ENCODE measurements at regions not wholly inside any gene's neighbourhood (a gene's known extent, or its start where the extent isn't known, plus 50 kb on each side); places are given as distances from the start of the nearest gene placed in this dataset.
"Not testable (repeated sequence)": the region's sequence is repeated elsewhere in the genome, so short reads cannot be mapped to it uniquely, and the experiment has no call there.

DNA sequence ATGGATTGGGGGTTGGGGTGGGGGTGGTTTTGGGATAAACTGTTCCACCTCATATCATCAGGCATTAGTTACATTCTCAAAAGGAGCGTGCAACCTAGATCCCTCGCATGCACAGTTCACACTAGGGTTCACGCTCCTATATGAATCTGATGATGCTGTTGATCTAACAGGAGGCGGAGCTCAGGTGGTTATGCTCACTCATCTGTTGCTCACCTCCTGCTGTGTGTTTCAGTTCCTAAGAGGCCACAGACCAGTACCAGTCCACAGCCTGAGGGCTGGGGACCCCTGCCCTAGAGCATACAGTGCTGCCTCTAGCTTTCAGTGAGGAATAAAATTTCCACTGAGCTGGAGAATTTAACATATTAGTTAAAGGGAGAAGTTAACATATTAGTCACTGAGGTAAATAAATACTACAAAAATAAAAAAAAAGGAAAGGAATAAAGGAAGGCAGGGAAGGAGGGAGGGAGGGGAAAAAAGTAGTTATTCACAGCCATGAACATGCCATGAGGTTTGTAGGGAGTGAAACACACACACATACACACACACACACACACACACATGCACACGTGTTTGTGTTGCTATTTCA is 612.7 kb upstream of the TBX3 start:
- DNase-seq: no peak

DNA sequence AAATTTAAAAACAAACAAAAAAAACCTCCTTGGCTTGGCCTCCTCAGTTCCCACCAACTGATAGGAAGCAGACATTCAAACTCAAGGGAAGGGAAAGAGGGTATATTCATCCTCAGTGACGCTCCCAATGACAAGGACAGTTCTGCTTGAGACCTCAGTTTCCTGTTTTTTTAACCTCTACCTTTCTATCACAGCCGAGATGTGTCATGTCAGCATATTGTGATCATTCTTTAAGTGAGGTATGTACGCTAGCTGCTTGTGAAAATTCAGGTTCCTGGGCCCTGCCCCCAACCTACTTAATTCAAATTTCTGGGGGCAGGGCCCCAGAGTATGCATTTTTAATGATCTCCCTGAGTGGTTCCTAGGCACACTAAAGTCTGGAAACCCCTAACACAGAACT is 611.9 kb upstream of the TBX3 start:
- DNase-seq: no peak

DNA sequence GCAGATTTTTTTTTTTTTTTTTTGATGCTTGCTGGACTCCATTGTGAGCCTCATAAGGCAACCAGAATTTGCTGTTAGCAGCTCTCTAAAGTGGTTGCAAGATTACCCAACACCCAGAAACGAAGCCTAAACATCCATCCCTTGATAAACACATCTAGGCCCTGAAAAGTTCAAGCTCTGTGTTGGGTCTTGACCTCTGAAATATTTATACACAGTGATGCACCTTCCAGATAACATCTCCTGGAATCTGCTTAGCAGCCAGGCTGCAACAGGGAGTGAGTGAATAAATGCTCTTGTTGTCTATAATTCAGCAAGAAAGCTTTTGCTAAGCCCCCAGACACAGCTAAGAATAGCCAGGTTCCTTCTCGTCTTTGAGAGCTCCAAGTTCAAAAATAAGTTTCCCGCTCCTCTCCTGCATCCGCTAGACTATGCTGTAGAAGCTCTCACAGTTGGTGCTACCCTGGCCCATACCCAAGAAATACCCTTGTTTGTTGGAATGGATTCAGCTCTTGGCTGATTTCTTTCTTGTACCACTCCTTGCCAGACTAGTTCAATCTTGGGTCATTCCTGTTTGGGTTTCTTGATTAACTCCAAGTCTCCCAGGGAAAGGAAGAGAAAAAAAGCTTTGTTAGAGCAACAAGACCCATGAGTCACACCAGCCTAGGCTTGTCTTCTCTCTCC is 610.6 kb upstream of the TBX3 start:
- no peak for DNase-seq

DNA sequence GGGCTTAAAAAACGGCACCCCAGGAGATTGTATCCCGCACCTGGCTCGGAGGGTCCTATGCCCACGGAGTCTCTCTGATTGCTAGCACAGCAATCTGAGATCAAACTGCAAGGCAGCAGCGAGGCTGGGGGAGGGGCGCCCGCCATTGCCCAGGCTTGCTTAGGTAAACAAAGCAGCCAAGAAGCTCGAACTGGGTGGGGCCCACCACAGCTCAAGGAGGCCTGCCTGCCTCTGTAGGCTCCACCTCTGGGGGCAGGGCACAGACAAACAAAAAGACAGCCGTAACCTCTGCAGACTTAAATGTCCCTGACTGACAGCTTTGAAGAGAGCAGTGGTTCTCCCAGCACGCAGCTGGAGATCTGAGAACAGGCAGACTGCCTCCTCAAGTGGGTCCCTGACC is 601.5 kb upstream of the TBX3 start:
- not testable (repeated sequence) for DNase-seq

DNA sequence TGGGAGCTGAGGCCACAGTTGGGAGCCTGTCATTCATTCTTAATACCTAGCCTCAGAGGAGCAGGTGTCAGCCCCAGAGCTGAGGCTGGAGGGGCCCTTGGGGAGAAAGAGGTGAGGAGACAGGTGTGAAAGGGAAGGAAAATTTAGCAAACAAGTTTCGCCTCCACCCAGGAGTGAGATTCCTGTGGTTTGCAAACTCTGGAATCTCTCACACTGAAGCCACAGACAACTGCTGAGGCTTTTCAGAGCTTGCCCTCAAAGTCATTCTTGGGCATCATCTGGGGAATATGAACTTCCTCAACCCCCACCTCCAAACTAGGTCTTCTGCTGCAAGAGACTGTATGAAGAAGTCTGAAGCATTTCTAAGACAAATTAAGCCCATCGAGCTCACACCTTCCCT is 589.5 kb upstream of the TBX3 start:
- DNase-seq: no peak

DNA sequence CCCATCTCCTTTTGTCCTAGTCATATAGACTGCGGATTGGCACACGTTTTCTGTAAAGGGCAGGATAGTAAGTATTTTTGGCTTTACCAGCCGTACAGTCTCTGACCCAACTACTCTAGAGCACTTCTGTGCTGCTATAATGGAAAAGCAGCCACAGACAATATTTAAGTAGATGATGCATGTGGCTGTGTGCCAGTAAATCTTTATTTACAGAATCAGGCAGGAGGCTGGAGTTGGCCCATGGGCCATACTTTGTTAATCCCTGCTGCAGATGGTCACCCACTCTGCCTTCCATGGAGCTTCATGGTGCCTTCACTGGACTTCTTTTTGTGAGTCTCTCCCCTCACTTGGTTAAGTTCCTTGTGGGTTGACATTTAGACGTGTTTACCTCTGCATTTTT is 584.5 kb upstream of the TBX3 start:
- DNase-seq: peak; percentile 72

DNA sequence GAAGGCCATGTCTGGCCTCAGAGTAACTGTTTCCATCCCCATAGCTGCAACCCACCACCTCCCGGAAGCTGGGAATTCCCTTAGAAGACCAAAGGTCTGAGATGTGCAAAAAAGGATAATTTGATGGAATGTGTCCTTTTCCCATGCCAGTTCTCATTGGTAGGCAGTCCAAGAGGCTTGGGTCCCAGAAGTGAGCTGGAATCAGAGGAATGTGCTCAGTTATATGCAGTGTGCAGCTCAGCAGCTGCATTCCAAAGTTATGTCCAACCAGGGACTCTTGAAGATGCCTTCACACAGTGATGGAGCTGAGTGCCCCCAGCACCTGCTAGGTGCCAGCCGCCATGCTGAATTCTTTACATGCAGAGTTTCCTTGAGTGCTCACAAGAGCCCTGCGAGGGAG is 583.9 kb upstream of the TBX3 start:
- DNase-seq: no peak

DNA sequence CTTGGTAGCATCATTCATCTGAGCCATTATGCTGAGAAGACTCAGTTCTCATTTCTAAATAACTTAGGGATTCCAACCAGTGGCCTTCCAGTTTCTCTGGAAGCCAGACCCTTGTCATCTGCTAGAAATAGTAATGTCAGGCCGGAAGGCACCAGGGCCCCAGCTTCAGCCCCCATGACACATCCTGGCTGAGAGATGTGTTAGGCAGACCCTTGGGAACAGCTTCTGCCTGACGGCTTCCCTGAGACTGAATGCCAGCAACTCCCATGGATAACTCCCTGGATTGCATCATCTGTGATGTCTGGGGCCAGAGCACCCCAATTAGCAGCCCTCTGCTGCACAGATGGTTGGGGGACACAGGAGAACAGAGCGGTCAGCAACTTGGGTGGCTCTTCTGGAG is 583.5 kb upstream of the TBX3 start:
- no peak for DNase-seq

DNA sequence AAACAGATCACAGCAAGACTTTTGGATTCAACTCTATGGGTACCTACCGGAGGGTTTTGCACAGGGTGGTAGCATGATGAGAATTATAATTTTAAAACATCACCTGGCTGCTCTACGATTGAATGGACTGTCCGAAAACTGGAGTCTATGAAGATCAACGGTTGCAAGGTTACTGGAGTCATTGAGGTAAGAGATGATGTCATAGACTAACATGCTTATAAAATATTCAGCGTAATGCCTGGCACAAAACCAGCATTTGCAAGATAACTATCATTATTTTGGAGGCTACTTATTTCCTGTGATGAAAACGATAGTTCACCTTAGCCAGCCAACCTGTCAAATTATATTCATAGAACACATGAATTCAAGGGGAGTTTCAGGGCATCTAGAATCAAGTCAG is 580.6 kb upstream of the TBX3 start:
- no peak for DNase-seq

DNA sequence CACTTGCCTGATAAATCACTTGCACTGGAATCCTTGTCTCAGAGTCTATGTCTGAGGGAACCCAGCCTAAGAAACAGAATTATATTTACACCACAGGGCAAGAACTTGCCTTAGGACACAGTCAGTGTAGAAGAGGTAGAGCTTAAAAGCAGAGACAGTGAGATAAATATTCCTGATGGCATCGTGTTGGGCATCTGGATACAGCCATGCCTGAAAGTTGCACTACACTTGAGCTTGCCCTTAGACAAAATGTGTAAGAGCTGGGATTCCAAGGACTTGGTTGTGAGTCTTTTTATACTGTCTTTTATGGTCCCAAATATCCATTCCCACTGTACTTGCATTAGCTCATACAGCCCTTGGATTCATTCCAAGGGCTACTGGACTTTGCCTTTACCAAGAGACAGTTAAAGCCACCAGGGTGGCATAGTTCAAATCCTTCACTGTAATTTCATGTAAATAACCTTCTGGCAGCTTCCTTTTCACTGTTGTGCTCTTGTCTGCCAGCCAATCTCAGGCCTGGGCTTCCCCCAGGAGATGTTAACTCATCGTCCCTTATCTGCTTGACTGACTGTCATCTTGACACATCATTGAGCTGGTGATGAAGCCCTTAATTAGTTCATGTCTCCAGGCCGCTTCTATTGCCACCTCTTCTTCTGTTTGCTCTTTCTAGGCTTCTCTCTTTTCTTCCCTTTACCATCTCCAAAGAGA is 577.9 kb upstream of the TBX3 start:
- no peak for DNase-seq

DNA sequence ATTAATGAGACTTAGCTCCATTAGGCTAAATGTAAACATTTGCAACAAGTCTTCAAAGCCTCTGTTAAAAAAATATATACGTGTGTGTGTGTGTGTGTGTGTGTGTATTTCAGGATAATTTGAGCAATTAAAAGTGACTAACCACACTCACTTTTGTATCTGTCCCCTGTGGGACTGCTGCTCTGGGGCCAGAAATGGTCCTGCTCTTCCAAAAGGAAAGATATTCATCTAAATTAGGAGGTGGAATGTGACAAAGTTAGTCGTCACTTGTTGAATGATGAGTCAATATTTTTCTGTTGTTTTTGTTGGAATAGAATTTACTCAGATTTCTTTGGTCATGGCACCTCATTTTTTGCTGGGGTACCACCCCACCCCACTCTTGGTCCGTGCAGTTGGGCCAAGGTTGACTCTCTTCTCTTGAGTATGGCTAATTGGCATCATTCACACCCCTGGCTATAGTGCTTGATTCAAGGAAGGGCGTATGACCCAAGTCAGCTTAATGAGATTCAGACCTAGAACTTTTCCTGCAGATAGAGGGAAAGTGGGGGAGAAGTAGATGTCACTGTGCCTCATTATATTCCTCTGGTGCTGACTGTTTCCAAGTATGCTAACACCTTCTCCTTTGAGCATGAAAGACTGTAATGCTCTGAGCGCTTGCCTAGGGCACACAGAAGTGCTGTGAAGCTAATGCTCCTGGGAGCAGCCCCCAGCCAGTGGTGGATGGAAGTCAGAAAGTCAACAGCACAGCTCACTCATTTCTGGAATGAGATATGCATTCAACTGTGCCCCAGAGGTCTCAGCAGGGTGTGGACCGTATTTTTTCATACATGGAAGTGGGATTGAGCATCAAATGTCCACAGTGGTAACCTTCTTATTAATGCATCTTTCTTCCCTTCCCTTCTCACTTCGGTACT is 577.0 kb upstream of the TBX3 start:
- DNase-seq: no peak

DNA sequence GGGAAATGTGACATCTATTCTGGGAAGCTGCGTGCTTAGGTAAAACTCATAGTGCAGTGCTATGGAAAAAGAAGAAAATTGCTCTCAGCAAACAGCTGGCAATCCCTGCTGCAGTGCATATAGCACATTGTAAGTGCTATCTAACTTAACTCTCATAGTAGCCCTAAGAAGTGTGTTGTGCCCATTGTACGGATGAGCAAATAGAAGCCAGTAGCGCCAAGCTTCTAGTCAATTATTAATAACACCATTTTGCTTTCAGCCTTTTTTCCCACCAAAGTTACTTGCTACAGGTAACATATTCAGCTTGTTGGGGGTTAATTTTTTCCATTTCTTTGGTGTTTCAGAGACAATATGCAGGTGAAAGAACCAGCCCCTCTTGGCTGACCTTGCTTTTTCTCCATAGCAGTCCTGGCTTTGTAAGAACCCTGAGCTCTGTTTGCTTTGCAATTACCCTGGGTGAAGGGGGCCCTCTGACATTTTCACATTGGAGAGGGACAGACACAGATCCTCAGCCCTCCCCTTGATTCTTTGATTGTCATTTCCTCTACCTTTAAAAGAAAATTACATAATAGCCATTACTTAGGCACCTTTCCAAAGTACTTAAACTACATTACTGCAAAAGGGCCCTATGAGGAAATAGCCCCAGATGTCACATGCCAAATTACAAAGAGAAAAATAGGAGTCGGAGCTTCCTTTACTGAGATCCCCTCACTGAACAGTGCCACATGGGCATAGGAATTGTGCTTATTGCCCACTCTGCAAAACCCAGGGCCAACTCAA is 576.2 kb upstream of the TBX3 start:
- no peak for DNase-seq

DNA sequence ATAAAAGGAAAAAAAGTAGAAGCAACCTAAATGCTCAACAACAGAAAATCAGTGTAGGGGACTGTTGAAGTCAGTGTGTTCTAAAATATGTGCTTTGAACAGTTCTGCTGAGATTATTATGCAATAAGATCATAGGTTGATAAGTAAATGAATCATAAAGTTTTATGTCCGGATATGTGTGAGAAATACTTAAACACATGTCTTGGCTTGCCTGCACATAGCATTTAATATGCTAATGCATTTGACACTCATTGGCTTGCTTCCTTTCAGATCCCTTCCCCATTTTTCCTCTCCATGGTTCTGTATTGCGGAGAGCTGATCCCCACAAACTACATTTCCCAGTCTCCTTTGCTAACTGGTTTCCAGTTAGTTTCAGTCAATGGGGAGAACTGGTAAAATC is 573.8 kb upstream of the TBX3 start:
- no peak for DNase-seq

DNA sequence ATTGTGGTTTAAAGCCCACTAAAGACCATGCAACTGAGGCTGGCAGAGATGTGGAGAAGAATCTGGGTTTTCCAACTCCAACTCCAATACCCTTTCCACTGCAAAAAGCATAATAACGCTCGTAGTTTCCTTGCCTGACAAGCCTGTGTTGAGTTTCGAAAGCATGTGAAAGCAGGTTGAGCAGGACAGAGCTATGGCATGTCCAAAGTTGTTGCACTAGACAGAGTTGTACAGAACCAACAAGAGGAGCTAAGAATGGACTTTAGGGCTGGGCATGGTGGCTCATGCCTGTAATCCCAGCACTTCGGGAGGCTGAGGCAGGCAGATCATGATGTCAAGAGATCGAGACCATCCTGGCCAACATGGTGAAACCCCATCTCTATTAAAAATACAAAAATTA is 572.0 kb upstream of the TBX3 start:
- DNase-seq: no peak

DNA sequence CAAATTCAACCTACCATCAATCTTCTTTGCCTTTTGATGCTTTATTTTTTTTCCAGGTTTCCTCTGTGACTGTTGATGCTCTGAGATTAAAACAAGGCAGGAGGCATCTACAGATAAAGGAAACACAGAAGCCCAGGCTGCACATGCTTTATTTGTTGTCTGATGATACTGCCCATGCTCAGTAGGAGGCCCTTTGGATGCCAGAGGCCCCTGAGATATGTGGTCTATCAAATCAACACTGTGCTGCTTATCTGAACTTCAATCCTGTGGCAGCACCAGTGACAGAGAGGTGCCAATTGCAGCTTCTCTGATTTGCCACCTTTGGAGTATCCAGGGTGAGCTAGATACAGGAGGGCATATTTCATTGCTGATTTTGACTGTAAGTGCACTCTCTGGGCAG is 571.3 kb upstream of the TBX3 start:
- no peak for DNase-seq

DNA sequence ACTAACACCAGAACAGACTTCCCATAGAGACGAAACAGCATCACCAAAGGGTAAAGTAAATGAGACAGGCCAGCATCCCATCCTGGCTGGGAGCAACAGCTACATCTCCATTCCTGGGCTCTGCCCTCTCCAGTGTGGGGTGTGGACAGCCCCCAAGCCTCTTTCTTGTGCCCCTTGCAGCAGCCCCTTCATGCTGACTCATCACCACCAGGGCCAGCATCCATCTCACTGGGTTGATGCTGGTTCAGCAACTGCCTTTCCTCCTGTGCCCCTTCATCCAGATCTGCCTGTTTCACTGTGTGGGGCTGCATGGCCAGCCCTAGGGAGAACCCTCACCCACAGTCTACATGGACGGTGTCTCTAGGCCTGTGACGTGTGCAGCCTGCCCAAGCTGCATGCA is 569.1 kb upstream of the TBX3 start:
- no peak for DNase-seq

DNA sequence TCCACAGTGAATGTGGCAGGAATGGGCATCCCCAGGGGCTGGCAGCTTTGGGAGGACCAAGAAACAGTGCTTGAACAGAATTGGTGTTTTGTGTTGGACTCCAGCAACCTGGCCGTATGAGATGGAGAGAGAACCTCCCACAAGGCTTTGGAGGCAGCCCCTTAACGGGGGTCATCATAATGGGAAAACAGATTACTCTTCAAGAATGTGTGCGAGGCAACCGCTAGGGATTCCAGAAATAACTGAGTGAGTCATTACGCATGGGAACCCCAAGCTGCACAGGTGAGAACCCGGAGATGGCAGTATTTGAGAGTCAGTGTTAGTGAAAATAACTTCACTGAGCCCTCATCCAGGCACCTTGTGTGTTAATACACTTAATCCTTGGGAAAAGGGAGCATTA is 567.8 kb upstream of the TBX3 start:
- no peak for DNase-seq

DNA sequence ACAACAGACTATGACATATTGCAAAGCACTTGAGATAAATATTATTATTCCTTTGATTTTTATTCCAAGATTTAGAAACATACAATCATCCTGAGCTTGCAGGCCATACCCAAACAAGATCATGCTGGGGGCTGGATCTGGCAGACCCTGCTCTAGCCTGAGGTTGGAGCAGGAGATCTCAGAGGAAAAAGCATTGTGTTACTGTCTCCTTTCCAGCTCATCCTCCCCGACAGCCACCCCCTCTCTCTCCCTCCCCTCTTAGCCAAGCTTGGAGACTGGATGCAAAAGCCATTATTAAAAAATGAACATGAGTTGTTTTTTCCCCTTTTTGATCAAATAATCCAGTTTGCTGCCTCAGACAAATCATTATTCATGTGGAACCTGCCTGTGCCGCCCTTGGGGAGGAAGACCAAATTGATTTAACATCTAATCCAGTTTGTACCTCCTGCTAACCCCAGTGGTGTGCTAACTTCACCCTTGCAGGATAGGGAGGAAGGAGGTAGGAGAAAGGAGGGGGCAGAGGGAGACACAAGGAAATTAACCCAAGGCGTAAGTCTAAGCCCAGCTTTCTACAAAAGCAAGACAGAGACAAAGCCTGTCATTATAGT is 565.8 kb upstream of the TBX3 start:
- DNase-seq: no peak

DNA sequence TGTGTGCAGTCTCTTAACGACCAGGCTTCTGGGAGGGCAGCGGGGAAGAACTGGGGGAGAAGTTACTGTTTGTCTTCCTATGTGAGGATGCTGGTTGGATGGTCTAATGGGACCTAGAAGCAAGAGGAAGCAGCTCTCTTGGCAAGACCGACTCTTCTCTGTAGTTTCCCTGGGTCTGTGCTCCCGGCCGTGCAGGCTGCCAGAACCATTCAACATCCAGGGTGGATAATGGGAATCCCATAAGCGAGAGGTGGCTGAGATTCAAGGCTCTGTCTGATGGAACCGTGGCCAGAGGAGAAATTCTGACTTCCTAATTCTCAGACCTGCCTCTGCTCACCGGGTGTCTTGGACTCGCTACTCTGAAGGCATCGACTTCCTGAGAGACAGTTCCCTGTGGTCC is 561.0 kb upstream of the TBX3 start:
- no peak for DNase-seq

DNA sequence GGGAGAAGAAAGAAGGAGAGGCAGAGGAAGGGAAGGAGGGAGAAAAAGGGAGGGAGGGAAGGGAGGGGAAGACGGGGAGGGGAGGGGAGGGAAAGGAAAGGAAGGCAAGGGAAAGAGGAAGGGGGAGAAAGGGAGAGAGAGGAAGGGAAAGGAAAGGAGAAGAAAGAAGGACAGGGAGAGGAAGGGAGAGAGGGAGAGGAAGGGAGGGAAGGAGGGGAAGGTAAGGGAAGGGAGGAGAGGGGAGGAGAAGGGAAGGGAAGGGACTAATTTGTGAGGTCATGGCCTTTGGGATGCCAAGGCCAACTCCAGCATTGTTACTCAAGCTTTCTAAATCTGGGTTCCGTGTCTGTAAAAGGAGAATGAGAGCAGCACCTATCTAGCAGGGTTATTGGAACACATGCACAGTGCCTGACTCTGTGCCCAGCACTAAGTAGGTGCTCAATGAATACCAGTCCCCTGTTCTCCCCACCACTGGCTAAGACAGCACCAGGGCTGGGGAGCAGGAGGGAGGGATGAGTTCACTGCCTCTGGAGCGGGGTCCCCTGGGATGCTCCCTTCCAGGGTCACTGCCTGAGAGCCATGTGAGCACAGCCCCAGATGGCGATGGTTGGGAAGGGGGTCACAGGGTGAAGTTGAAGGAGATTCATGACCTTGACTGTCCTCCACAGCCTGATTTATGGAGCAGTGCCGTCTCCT is 560.1 kb upstream of the TBX3 start:
- no peak for DNase-seq

DNA sequence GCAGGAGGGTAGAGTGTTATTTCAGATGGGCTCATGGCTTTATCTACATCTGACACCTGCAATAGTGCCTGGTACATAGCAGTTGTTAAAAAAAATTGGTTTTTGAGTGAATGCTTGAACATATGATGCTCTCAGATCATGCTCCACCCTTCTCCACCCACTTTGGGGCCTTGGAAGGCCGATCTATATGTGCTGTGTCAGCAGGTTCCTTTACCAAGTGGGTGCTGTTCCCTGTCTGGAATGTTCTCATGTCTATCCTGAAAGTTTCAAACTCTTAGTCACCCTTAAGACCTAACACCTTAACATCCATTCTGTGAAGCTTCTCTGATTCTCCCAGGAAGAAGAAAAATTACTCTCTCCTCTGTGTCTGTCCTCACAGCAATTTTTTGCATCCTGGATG is 556.3 kb upstream of the TBX3 start:
- DNase-seq: no peak

DNA sequence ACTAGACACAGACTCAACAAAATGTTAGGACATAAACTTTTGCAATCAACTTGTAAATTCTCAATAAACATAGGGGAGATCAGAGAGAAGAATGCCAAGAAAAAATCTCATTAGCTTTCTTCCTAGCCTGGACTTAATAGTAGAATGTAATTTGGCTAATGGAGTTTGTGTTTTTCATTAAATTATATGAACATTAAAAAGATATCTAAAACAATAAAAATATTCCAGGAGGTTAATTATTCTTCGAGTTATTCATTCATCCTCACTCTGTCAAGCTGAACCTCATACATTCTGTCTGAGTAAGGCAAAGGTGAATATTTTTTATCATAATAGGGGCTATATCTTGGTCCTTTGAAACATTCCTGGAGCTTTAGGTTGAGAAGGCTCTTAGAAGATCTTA is 551.9 kb upstream of the TBX3 start:
- no peak for DNase-seq

All from SHP77 treated with DMSO at 0.1 percent for 48 hours (cell line).